ENCODE measurements at regions not wholly inside any gene's neighbourhood (a gene's known extent, or its start where the extent isn't known, plus 50 kb on each side); places are given as distances from the start of the nearest gene placed in this dataset.
"Not testable (repeated sequence)": the region's sequence is repeated elsewhere in the genome, so short reads cannot be mapped to it uniquely, and the experiment has no call there.

DNA sequence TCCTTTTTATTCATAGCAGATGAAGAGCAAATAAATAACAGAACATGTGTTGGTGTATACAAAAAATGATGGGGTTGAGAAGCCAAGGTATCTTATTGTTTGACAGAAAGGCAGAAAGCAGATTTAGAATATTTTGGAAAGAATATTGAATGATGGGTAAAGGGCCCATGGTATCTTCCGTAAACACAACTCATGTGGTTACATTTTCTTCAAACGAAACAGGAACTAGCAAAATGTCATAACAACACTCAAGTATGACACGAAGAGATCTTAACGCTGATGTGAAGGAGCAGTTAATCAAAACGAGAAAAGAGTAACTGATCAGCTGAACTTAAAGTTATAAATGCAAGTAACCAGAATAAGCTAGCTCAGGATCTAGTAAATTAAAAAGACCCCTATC lies 195.7 kb upstream of the GK2 start:
- DNase-seq = peak in 1 of 2 experiments; percentile 4

- no peak for DNase-seq
Observed at GRCh38 chr4:79599691-79600090, 191.7 kb upstream of the GK2 start.

- DNase-seq = no peak
Observed at GRCh38 chr4:79598801-79599200, 190.8 kb upstream of the GK2 start.

DNA sequence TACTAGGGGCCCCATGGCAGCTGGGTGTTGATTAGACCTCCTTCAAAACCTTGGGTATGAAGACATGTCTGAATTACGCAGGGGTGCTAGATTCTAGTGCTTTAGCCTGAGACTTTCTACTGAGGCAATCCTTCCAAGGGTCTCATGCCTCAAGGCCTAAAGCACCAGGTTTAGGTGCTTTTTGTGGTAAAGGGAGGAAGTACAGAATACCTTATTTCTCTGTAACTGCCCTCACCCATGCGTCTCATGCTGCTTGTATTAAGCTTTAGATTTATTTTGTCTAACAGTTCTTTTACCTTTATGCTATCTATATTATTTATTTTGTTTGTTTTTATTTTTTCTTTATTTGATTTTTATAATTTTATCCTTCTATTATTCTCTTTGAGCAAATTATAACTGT lies 190.2 kb upstream of the GK2 start:
- DNase-seq = no peak

DNA sequence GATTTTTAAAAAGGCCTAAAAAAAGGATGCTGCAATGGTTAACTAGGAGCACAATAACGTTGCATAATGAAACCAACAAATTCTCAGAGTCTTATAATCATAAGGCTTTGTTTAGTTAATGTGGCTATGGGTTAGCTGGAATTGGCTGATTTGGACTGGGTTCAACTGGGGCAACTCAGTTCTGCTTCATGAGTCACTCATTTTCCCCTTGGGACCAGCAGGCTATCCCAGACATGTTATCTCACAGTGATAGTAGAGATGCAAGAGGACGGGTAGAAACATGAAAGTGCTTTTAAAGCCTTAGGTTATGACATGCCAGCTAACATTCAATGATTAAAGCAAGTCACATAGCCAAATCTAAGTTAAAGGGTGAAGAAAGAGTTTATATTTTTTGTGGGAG lies 189.2 kb upstream of the GK2 start:
- no peak for DNase-seq

DNA sequence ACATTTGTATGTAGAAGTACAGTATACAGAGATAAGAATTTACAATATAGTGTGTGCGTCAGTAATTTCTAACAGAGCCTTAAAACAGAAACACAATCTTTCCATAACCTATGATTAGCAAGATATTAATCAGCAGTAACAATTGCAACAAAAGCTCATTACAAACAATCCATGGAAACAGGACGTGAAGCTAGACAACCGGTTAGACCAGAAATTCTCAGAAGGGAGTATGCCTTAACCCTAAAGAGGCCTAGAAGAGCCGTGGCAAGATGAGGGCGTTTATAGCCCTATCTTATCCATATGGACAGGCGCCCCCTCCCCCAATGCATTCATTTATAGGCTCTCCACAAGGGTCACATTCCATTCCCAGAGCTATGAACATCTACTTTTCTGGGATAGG lies 184.2 kb upstream of the GK2 start:
- DNase-seq = not testable (repeated sequence)

- DNase-seq = no peak
Observed at GRCh38 chr4:79588679-79589078, 180.7 kb upstream of the GK2 start.

GRCh38 chr4:79587207-79587606 lies 179.2 kb upstream of the GK2 start:
- not testable (repeated sequence) for DNase-seq

- no peak for DNase-seq
Observed at GRCh38 chr4:79585834-79586233, 177.8 kb upstream of the GK2 start.

DNA sequence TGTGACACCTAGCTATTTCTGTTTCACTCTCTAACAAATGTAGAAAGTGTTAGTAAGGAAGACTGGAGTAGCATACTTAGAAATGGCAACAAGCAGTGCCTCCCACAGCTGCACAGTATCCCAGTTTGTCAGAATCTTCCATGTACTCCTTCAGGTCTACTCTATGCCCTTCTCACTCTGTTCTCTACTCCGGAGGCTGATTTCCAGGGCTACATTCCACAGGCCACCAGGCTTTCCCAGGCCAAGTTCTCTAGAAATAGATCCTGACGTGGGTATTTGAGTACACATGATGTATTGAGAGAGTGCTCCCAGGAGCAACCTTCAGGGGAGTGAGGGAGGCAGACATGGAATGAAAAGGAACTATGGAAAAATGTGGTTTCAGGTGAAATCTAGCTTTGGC lies 177.3 kb upstream of the GK2 start:
- DNase-seq = no peak

DNA sequence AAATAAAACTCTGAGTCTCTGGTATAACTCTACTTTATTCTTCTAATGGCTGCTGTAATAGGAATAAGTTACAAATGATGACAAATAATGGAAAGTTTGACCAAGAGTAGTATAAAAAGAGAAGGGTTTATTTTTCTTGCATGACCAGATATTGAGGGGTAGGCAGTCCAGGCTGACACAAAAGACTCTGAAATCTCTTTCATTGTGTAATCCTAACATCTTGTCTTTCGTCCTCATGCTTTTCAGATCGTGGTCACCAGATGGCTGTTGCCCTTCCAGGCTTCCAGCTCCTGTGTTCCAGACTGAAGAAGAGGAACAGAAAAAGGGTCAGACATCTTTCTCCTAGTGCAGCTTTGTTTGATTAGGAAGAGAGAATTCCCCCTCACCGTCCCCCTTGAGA lies 176.9 kb upstream of the GK2 start:
- DNase-seq = no peak

GRCh38 chr4:79584352-79584751 lies 176.3 kb upstream of the GK2 start:
- DNase-seq = no peak

DNA sequence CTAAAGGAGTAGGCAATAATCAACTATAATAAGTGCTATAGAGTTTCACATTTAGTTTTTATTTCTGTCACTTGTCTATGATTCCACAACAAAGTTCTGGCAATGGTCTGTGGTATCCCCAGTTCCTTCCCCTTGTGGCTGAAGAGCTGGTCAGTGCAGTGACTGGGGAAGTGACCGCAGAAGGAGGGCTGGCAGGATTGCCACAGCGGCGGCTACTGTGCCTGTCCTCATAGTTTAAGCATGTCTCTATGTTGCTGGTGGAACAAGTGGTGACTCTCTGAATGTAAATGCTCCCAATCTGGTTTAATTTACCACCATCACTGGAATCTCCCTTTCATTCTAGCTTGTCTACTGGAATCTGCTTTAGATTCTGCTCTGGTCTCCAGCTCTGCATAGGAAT lies 170.6 kb upstream of the GK2 start:
- no peak for DNase-seq

DNA sequence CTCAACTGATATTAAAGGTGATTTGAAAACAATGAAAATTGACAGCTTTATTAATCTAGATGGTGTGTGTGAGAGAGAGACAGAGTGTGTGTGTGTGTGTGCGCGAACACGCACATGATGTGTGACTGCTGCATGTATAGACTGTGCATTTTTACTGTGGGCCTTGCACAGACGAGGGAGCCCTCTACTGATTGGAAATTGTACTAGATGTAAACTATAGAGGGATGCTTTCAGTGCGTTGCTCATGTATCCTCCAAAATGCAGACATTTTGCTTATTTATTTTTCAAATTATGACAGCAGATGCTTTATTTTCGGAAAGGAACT lies 168.4 kb upstream of the GK2 start:
- peak; percentile 83 to 94 for DNase-seq

GRCh38 chr4:79575709-79576428 lies 167.8 kb upstream of the GK2 start:
- DNase-seq = no peak

DNA sequence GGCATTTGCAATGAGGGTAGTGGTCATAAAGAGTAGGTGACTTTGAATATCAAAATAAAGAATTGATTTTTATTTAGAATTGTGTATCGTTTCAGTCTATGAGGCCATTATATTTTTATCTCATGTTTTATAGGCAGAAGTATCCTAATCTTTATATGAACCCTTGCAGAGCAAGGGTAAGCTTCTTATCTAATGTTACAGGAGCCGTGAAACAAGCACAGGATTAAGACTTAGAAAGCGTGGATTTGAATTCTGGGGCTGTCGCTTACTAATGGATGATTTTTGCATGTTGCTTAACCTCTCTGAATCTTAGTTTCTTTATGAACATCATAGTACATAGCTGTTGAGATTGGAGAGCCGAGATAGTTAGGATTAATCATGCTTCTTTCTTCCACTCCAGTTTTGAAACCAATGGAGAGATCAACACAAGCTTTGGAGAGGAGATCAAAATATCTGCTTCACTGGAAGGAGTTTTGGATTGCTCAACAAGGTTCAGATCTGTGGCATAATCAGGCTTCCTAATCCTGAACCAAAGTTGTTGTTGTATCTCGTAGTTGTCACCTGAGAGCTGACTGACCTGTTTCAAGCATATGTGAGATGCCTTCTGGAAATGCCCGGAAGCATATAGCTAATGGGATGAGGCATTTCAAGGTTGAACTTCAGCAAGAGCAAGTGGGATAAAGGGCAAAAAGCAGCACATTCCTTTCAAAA lies 166.9 kb upstream of the GK2 start:
- no peak for DNase-seq

DNA sequence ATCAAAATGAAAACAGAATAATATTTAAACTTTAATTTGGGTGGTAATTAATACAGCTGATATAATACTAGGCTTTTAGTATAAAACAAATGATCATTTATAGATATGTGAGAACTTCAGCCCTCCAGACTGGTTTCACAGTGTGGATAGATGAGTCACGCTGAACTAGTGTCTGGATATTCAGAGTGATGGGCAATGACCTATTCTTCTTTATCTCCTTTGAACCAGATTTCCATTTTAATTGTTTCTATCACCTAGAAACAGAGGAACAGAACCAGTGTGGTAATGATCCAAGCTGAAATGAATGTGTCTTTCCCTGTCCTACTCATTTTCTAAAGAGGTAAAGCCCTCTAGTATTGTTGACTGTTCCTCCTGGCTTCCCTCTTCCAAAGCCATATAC lies 155.2 kb upstream of the GK2 start:
- DNase-seq = no peak

DNA sequence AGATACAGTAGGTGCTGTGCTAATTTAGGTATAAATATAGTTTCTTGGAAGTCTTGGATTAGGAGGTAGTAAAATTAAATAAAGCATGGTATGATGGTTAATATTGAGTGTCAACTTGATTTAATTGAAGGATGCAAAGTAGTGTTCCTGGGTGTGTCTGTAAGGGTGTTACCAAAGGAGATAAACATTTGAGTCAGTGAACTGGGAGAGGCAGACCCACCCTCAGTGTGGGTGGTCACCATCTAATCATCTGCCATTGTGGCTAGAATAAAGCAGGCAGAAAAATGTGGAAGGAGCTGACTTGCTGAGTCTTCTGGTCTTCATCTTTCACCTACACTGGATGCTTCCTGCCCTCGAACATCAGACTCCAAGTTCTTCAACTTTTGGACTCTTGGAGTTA lies 153.7 kb upstream of the GK2 start:
- no peak for DNase-seq

DNA sequence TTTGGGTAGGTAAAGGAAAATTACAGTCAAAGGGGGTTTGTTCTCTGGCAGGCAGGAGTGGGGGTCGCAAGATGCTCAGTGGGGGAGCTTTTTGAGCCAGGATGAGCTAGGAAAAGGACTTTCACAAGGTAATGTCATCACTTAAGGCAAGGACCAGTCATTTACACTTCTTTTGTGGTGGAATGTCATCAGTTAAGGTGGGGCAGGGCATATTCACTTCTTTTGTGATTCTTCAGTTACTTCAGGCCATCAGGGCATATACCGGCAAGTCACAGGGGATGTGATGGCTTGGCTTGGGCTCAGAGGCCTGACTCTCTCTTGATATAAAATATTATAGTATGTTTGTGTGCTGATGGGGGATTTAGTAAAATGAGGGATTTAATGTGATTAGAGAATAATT lies 151.4 kb upstream of the GK2 start:
- not testable (repeated sequence) for DNase-seq

DNA sequence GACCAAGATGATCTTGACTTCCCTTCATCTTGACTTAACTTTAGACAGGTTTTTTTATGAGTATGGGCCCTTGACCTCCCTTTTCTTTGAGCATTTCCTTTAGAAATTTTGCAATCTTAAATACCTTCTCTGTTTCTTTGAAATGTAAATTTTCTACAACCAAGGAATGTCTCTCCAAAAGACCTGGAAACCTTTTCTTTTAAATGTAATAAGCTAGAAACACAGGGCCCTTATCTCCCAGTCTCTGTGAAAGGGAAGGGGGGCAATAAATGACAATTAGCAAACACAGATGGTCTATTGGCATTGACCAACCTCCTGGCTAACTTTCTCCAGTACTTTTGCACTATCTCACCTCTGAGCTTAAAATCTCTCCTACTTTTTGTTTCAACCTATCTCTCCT lies 144.3 kb upstream of the GK2 start:
- DNase-seq = no peak

DNA sequence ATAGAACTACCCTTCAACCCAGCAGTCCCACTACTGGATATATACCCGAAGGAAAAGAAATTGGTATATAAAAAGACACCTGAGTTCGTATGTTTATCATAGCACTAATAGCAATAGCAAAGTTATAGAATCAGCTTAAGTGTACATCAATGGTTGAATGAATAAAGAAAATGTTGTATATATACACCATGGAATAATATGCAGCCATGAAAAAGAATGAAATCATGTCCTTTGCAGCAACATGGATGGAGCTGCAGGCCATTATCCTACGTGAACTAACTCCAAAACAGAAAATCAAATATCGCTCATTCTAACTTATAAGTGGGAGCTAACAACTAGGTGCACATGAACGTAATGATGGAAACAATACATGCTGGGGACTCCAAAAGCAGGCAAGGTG lies 143.5 kb upstream of the GK2 start:
- no peak for DNase-seq

DNA sequence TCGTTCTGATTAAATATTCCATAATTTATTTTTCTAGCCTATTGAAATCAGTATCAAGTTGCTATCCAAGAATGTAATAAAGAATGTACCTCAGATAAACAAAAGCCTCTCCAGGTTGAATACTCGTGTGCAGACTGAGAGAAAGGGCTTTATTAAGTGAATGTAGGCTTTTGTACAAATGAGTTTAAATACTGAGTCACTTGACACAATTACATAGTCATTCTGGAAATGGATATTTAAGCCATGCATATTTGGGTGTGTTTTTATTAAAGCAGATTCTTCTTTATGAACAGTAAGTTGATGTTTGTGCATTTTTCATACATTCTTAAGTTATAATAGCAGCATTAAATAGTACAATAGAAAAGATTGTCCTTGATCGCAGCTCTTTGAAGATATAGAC lies 139.8 kb upstream of the GK2 start:
- DNase-seq = no peak

- DNase-seq = not testable (repeated sequence)
Observed at GRCh38 chr4:79545292-79545691, 137.3 kb upstream of the GK2 start.

DNA sequence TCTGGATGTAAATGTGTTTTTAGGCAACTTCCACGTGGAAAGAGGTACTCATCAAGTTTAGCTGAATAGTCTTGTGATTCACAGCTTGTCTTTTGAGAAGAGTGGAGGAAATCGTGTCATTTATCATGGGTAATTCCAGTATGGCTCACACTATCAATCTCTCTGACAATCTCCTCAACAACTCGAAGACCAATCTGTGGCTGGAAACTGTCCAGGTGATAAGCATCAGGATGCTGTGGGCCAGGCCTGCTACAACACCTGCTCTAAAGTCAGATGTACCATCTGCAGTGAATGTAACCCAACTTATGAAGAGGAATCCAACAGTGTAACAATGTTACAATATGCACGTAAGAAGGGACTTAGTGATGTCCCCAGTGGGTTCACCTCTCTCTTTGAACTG lies 132.1 kb upstream of the GK2 start:
- DNase-seq = no peak

- DNase-seq = no peak
Observed at GRCh38 chr4:79535516-79535915, 127.5 kb upstream of the GK2 start.

All from Kasumi-1 (cell line).